ENCODE measurements at regions not wholly inside any gene's neighbourhood (a gene's known extent, or its start where the extent isn't known, plus 50 kb on each side); places are given as distances from the start of the nearest gene placed in this dataset.

DNA sequence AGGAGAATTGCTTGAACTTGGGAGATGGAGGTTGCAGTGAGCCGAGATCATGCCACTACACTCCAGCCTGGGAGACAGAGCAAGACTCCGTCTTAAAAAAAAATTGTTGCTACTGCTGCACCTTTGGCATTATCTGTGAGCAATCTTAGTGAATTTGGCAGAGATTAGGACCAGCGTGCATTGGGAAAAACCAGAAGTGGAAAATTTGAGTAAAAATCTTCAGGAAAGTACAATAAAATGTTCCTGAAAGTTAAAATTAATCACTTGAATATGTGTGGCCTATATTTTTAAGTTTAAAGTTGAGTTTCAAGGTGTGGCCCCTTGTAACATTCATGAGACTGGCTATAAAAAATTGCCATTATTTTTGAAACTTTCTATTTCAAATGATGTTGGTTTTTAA is 85.1 kb downstream of the SPRY1 start:
- no peaks in the 10 kb centered on the region for H3K27me3 ChIP-seq (ENCODE audit: insufficient read depth, low read depth)
- no peak overlapping the region for H3K9ac ChIP-seq
- no peak overlapping the region for H3K27ac ChIP-seq
- no peak overlapping the region for H3K4me2 ChIP-seq
- H3K4me3 ChIP-seq (IDR thresholded peaks at IDR 0.05; ENCODE audit: insufficient read depth, low read depth, low read length): no peak overlapping the region
- no peak overlapping the region for H2AFZ ChIP-seq (ENCODE audit: low read depth)
- H3K4me1 ChIP-seq (ENCODE audit: low read depth, poor library complexity, severe bottlenecking): no peaks in the 10 kb centered on the region
- no peaks in the 10 kb centered on the region for H3K79me2 ChIP-seq (ENCODE audit: insufficient read depth, low read depth)
- H4K20me1 ChIP-seq (ENCODE audit: insufficient read depth): no peaks in the 10 kb centered on the region
- TF ChIP-seq, protein P1, sequence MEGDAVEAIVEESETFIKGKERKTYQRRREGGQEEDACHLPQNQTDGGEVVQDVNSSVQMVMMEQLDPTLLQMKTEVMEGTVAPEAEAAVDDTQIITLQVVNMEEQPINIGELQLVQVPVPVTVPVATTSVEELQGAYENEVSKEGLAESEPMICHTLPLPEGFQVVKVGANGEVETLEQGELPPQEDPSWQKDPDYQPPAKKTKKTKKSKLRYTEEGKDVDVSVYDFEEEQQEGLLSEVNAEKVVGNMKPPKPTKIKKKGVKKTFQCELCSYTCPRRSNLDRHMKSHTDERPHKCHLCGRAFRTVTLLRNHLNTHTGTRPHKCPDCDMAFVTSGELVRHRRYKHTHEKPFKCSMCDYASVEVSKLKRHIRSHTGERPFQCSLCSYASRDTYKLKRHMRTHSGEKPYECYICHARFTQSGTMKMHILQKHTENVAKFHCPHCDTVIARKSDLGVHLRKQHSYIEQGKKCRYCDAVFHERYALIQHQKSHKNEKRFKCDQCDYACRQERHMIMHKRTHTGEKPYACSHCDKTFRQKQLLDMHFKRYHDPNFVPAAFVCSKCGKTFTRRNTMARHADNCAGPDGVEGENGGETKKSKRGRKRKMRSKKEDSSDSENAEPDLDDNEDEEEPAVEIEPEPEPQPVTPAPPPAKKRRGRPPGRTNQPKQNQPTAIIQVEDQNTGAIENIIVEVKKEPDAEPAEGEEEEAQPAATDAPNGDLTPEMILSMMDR (conservative IDR thresholded peaks at IDR 0.05; ENCODE audit: low read depth, low read length): no peak
- H3K36me3 ChIP-seq (ENCODE audit: insufficient read depth): no peaks in the 10 kb centered on the region

DNA sequence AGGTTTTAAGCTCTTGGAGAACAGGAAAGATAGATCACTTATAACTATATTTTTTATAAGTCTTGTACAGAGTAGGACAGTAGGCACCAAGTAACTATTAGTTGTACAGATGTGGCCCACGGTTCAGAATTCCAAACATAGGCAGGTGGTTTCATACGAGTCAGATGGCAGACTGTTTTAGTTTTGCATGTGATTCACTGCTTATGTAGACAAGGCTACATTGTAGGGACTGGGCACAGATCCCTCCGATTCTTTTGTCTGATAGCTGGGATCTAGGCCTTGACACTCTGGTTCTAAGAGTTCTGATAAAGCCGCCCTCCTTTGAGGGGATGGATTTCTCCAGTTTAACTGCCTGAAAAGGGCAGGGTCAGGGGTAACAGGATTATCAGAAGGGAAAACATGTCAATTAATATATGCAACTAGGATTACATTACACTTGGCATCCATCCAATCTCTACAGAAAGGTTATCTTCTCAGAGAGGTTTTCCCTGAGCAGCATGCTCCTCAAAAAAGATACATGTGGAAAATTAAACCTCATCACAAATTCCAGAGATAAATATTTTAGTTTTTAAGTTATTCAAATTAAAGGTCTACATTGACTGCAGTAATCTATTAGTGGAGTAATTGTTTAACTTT is 87.8 kb downstream of the SPRY1 start:
- Histone ChIP-seq H3K79me2 (ENCODE audit: insufficient read depth, low read depth) (no peaks in the 10 kb centered on the region), H3K4me2 (no peak overlapping the region), H3K27ac (no peak overlapping the region), H2AFZ (ENCODE audit: low read depth) (no peak overlapping the region), H3K36me3 (ENCODE audit: insufficient read depth) (no peaks in the 10 kb centered on the region), H3K4me3 (IDR thresholded peaks at IDR 0.05; ENCODE audit: insufficient read depth, low read depth, low read length) (no peak overlapping the region), H3K4me1 (ENCODE audit: low read depth, poor library complexity, severe bottlenecking) (no peaks in the 10 kb centered on the region), H3K27me3 (ENCODE audit: insufficient read depth, low read depth) (no peaks in the 10 kb centered on the region), H3K9ac (no peak overlapping the region), H4K20me1 (ENCODE audit: insufficient read depth) (no peaks in the 10 kb centered on the region)
- TF ChIP-seq, protein P1 (conservative IDR thresholded peaks at IDR 0.05; ENCODE audit: low read depth, low read length): no peak

DNA sequence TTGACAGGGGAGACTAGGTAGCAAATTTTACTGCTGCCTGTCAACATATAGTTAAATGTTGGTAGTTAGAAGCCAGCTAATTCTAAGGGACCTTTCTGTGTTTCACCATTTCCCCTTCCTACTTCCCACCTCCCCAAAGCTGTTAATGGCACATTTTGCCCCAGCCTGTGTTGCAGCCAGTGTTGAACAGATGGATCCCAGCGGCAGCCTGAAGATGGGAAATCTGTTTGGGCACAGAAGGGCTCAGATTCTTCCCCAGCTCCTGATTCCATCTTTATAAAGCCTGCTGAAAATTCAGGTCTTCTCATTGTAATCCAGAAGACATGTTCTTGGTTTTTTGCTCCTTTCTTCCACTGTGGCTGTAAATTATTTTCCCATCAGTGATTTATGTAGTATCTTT is 89.0 kb downstream of the SPRY1 start:
- no peak overlapping the region for H2AFZ ChIP-seq (ENCODE audit: low read depth)
- H3K4me2 ChIP-seq: no peak overlapping the region
- no peaks in the 10 kb centered on the region for H3K36me3 ChIP-seq (ENCODE audit: insufficient read depth)
- H3K4me1 ChIP-seq (ENCODE audit: low read depth, poor library complexity, severe bottlenecking): no peaks in the 10 kb centered on the region
- H3K27ac ChIP-seq: no peak overlapping the region
- TF ChIP-seq, protein P1 (conservative IDR thresholded peaks at IDR 0.05; ENCODE audit: low read depth, low read length): no peak
- no peaks in the 10 kb centered on the region for H3K79me2 ChIP-seq (ENCODE audit: insufficient read depth, low read depth)
- H3K9ac ChIP-seq: no peak overlapping the region
- no peaks in the 10 kb centered on the region for H4K20me1 ChIP-seq (ENCODE audit: insufficient read depth)
- H3K27me3 ChIP-seq (ENCODE audit: insufficient read depth, low read depth): no peaks in the 10 kb centered on the region
- H3K4me3 ChIP-seq (IDR thresholded peaks at IDR 0.05; ENCODE audit: insufficient read depth, low read depth, low read length): no peak overlapping the region

DNA sequence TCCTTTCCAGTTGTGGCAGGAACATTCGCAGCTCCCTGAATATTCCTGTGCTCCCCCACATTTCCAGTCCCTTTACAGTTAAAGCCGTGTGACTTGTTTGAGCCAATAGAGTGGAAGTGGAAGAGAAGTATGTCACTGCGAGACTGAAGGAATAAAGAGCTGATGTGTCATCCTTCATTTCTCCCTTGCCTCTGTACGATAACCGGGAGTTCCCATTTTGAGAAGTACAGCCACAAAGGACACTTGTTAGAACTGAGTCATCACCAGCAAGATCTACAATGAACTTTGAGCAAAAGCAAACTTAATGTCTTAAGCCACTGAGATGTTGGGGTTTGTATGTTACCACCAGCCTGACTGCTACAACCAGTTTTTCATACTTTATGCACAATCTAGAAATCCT is 92.3 kb downstream of the SPRY1 start:
- Histone ChIP-seq H2AFZ (ENCODE audit: low read depth) (no peak overlapping the region), H3K27me3 (ENCODE audit: insufficient read depth, low read depth) (no peaks in the 10 kb centered on the region), H3K4me2 (no peak overlapping the region), H3K79me2 (ENCODE audit: insufficient read depth, low read depth) (no peaks in the 10 kb centered on the region), H3K4me1 (ENCODE audit: low read depth, poor library complexity, severe bottlenecking) (no peaks in the 10 kb centered on the region), H3K27ac (no peak overlapping the region), H4K20me1 (ENCODE audit: insufficient read depth) (no peaks in the 10 kb centered on the region), H3K9ac (no peak overlapping the region), H3K4me3 (IDR thresholded peaks at IDR 0.05; ENCODE audit: insufficient read depth, low read depth, low read length) (no peak overlapping the region), H3K36me3 (ENCODE audit: insufficient read depth) (no peaks in the 10 kb centered on the region)
- TF ChIP-seq, protein P1 (conservative IDR thresholded peaks at IDR 0.05; ENCODE audit: low read depth, low read length): no peak

Measured in KMS-11 (cell line).